Suprapubic skin (tissue), 3 donors: ENCODE measurements at regions not wholly inside any gene's neighbourhood (a gene's known extent, or its start where the extent isn't known, plus 50 kb on each side); places are given as distances from the start of the nearest gene placed in this dataset.

ENCODE experiments used
- CTCF ChIP-seq, 2 donors: fragments of 200-600 bp in 1 of 2; fragments of 450-650 bp in 1 of 2; sonication (generic) in 1 of 2; IDR thresholded peaks; one replicate each; pipeline ENCODE4 v1.5.1; 2016 to 2019; ENCODE audit warnings: antibody characterized with exemption in 2 of 2, mild to moderate bottlenecking in 1 of 2, moderate library complexity in 1 of 2
- POLR2AphosphoS5 ChIP-seq, 3 donors: sonication (generic); formaldehyde crosslinking; IDR thresholded peaks; one replicate each; pipeline ENCODE4 v1.6.1; 2017; ENCODE audit warnings: antibody characterized with exemption in 3 of 3

DNA sequence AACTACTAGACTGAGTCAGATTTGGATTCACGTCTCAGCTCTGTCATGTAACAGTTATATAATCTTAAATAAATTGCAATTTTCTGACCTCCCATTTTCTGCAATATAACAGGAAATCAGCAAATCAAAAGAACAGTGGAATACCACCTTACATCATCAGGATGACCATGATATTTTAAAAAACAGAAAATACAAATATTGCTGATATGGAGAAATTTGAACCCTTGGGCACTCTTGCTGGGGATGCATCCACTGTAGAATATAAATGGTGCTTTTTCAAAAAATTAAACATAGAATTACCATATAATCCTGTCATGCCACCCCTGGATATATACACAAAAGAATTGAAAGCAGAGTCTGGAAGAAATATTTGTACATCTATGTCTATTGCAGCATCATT lies 982.5 kb downstream of the TBL1XR1 start:
- TF ChIP-seq CTCF (IDR thresholded peaks at IDR 0.05) (no peak), POLR2AphosphoS5 (IDR thresholded peaks at IDR 0.05) (no peak)
